Stimulated activated CD8-positive, alpha-beta memory T cell treated with anti-CD3 and anti-CD28 coated beads, Interleukin-12 subunit alpha, Interleukin-12 subunit beta, amount 100 ng/mL, for 24 hours (primary cell): ENCODE measurements at regions not wholly inside any gene's neighbourhood (a gene's known extent, or its start where the extent isn't known, plus 50 kb on each side); places are given as distances from the start of the nearest gene placed in this dataset.
"Not testable (repeated sequence)": the region's sequence is repeated elsewhere in the genome, so short reads cannot be mapped to it uniquely, and the experiment has no call there.

Experiments used
- DNase-seq: peaks from one replicate; pipeline ENCODE4 v3.0.0-alpha.2; 2020; ENCODE audit errors: extremely low read depth

- DNase-seq = not testable (repeated sequence)
Measured at GRCh38 chr14:30072454-30072853, 144.8 kb upstream of the PRKD1 start.

DNA sequence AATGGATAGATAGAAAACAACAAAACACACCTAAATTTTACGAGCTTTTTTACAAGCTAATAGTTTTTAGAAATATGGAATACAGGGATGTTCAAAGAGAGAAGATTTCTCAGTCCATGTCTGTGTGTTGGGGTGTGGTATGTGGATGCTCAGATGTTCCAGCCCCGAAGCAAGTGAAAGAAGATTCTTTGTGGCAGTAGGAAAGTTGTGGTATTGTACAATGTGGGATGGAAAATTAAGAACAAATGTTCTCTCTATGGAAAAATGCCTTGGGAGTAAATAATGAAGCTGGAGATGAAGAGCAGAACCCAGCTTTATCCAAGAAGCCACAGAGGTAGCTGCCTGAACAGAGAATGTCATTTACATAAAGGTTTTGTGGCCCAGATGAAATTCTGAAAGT is 150.3 kb upstream of the PRKD1 start:
- no peak for DNase-seq

- DNase-seq = no peak
Measured at GRCh38 chr14:30078811-30079402, 151.3 kb upstream of the PRKD1 start.

DNA sequence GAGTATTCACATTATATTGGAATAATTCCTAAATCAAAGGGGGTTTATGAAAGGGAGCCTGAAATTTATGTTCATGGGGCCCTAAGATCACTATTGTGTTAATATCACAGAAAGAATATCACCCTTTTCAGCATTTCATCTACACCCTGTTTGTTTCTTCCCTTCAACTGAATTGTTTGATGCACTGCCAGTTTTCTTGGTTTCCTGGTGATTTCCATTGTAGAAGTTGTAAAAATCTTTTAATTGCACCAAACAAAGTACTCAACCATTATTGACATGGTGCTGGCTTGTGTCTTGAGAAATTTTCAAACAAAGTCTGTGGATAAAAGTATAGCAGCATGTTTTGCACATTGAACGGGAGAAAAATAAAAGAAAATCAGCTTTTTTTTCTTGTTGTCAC is 154.8 kb upstream of the PRKD1 start:
- no peak for DNase-seq

GRCh38 chr14:30084811-30085210 is 157.2 kb upstream of the PRKD1 start:
- DNase-seq = no peak

DNA sequence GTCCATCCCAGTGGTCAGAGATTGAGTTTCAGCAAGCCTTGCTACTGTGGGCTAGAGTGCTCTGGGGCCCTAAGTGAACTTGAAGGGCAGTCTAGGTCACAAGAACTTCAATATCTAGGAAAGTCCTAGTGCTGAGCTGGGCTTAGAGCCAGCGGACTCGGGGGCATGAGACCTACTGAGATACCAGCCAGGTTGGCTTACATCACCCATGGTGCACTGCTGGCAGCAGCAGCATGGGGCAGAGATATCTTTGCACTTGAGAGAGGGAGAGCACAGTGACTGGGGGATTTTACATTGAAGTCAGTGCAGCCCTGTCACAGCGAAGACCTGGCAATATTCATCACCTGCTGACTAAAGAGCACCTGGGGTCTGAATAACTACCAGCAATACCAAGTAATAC is 158.3 kb upstream of the PRKD1 start:
- DNase-seq = no peak

GRCh38 chr14:30088620-30089019 is 161.0 kb upstream of the PRKD1 start:
- DNase-seq = no peak

GRCh38 chr14:30108975-30109700 is 181.5 kb upstream of the PRKD1 start:
- no peak for DNase-seq

- no peak for DNase-seq
Measured at GRCh38 chr14:30114051-30114450, 186.4 kb upstream of the PRKD1 start.

DNA sequence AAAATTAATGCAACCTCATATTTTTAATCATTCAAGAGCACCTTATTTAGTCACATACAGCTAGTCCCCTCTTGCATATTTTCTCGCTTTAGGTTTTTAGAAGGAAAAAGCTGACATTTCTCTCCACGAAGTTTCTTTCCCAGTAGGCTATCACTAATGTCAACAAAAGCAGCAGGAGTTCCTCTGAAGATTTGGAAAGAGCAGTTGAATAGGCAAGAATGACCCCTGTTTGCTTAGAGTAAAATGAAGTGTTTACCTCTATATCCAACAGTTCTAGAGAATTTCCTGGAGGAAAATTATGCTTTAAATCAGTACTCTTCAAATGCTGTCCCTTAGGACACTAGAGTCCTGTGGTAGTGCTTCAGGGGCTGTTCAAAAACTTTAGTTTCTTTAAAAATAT is 188.1 kb upstream of the PRKD1 start:
- DNase-seq = no peak

- no peak for DNase-seq
Measured at GRCh38 chr14:30118992-30119640, 191.5 kb upstream of the PRKD1 start.

GRCh38 chr14:30125322-30125979 is 197.8 kb upstream of the PRKD1 start:
- no peak for DNase-seq

DNA sequence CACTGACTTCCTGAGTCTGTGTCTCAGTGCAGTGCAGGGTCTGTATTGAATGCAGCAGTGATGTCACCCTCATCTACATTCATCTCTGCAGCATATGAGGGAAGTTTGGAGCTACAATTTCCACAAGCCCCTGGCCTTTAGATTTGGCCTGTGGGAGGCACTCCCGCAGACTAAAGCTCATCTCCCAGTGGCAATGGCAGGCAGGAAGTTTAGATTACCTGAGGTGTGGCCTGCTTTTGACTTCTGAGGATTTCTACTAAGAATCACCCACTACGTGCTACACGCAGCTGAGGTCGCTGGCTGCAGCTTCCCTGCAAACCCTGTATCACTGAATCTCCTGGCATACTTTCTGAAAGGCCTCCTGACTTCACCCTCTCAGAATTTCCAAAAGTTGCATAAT is 202.2 kb upstream of the PRKD1 start:
- DNase-seq = no peak

DNA sequence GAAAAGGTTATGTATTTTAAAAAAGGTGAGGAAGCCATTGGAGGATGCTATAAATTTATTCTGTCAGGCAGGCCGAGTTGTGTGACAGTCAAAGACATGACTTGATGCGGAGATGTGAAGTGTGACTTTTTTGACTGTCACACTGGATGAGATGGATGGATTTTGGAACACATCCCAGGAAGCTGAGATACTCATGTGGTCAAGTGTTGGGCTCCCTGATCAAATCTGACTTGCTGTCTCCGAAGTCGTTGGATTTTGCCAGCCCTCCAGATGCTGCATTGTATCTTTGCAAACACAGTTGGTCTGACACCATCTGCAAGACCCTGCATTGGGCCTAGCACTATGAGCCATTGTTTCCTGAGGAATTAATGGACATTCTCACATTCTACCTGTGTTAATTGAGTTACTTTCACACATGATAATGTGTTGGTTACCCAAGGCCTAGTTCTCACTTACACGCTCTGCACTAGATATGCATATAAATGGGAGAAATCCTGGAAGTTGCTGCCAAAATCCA is 204.0 kb upstream of the PRKD1 start:
- DNase-seq = no peak

- no peak for DNase-seq
Measured at GRCh38 chr14:30132196-30132595, 204.5 kb upstream of the PRKD1 start.

GRCh38 chr14:30134936-30135335 is 207.3 kb upstream of the PRKD1 start:
- no peak for DNase-seq

DNA sequence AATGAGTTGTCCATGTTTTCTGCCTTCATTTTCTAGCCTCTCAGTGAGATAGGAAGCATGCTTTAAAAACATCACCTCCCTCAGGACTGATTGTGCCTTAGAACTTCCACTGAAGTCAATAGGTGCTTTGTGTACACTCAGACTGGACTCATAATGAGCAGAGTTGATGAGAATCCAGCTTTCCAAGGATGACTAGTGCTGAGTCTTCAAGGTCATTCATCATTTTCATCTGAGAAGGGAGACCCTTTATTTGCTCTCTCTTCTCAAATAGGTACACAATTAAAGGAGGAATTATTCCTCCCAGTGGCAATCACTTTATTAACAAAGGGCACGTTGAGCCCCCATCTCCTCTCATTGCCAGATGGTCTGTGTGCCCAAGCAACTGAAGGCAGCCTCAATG is 210.9 kb upstream of the PRKD1 start:
- no peak for DNase-seq

DNA sequence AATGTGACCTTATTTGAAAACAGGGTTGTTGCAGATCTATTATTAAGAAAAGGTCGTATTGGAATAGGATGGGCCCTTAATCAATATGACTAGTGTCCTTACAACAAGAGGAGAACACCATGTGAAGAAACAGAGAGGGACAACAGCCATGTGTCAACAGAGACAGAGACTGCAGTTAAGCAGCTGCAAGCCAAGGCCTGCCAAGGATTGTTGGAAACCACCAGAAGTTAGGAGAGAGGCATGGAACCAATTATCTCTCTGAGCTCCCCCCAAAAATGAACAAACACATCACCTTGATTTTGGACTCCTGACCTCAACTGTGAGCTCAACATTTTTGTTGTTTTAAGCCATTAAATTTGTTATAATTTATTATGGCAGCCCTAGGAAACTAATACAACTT is 214.6 kb upstream of the PRKD1 start:
- no peak for DNase-seq

DNA sequence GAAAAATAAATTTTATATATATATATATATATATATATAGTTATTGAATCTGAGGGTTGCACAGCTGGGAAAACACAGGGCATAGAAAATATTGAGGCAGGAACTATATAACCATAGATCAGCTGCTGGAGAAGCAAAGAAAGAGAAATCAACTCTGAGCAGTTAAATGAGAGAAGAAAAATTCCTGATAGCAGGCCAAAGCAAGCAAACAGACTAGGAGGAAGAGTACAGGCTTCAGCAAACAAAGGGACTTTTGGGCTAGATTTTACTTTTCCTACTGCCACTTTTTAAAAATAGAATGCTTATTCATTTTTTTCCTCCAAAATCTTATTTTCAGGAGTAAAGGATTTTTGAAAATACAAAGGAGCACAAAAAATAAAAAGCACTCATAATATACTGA is 216.0 kb upstream of the PRKD1 start:
- DNase-seq = no peak

DNA sequence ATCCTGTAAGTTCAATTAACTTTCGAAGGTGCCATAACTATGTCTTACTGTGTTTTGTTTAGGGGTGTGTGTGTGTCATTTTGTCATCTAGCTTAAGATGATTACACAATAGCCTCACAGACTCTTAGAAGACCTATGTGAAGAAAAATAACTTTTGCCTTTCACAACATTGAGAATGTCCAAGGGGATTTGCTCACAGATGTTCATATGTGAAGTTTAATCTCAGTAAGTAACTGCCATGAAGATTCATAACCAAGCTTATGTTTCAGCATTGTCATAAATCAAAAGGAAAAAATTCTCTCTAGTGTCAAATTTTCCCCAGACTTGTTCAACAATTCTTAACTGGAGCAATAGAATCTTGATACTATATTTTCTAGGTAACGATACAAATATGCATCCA is 226.1 kb upstream of the PRKD1 start:
- DNase-seq = no peak

GRCh38 chr14:30156571-30156970 is 228.9 kb upstream of the PRKD1 start:
- DNase-seq = no peak

- DNase-seq = no peak
Measured at GRCh38 chr14:30158299-30158698, 230.7 kb upstream of the PRKD1 start.

DNA sequence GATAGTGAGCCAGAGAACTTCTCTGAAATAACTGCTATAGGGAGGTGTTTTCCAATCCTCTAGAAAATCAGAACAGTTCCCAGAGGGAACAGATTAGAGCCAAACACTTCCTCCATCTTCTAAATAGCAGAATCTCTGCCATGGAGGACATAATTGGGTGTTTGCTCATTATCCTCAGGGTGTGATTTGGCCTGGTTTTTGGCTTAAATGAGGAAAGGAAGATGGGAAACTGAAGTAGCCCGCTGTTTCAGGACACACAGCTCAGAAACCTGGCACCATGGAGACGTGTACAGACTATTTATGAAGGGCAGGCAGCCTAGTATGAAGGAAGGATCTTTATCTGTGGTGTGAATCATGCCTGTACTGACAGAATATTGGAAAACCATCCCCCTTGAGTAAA is 231.7 kb upstream of the PRKD1 start:
- DNase-seq = no peak
